K562 (cell line): ENCODE measurements at regions not wholly inside any gene's neighbourhood (a gene's known extent, or its start where the extent isn't known, plus 50 kb on each side); places are given as distances from the start of the nearest gene placed in this dataset.

ENCODE experiments used
- ATAC-seq: fragments of 200-7000 bp; cut with Tn5 transposase; 3 replicates; pipeline ENCODE4 v1.9.1; 2020; ENCODE audit warnings: moderate library complexity
- BruUV-seq: library from RNA; stranded (reverse); fragments of 400-500 nt; replicated peaks from 2 replicates; lab custom pipeline; 2021; lab: Mats Ljungman, UMichigan
- CTCF ChIA-PET: fragments of 300-600 bp; formaldehyde crosslinking; extraction: SDS; loops from one replicate; lab custom pipeline; 2021; ENCODE audit warnings: low intra/inter-chr PET ratio; lab: Yijun Ruan, JAX
- POLR2A ChIA-PET: fragments of 300-600, 350-650 bp; sonication (Branson Sonifier 250); formaldehyde crosslinking; extraction: SDS; loops from one replicate; lab custom pipeline; 2021; ENCODE audit warnings: antibody characterized with exemption, inconsistent platforms; lab: Yijun Ruan, JAX
- DNase-seq, 4 experiments: peaks; one replicate each; pipeline versions ENCODE4 v3.0.0 to v3.0.0-alpha.2; 2011 to 2018; ENCODE audit warnings: low spot score in 3 of 4, mixed read lengths in 3 of 4; ENCODE audit errors: extremely low read depth in 1 of 4
- FAIRE-seq: peaks from 2 replicates; lab custom pipeline; 2011; peaks lifted over from hg19 to GRCh38; lab: Jason Lieb, UNC
- H2AFZ ChIP-seq: 2 replicates; pipeline ENCODE4 v1.6.0; 2011; ENCODE audit warnings: low read depth, low read length, control low read depth, inconsistent platforms
- H3K27ac ChIP-seq: fragments of 200-600 bp; 3 replicates; pipeline ENCODE4 v1.8.0; 2011; ENCODE audit warnings: low read depth, mild to moderate bottlenecking, control low read depth, inconsistent platforms, low read length, moderate library complexity, mixed read lengths; ENCODE audit errors: extremely low read depth
- H3K27me3 ChIP-seq, 2 experiments: fragments of 300-600 bp in 1 of 2; 2 replicates in 1 of 2; 3 replicates in 1 of 2; pipeline versions ENCODE4 v1.6.0 to v1.8.0; 2011; ENCODE audit warnings: inconsistent platforms in 2 of 2, low read length in 2 of 2, mild to moderate bottlenecking in 1 of 2, mixed read lengths in 1 of 2, moderate library complexity in 1 of 2; ENCODE audit not compliant: control insufficient read depth in 2 of 2, insufficient read depth in 2 of 2
- H3K36me3 ChIP-seq: fragments of 300-600 bp; 3 replicates; pipeline ENCODE4 v1.8.0; 2011; ENCODE audit warnings: mild to moderate bottlenecking, low read length, inconsistent platforms; ENCODE audit not compliant: control insufficient read depth, insufficient read depth
- H3K4me1 ChIP-seq, 2 experiments: fragments of 200-600 bp in 1 of 2; replicated peaks in 1 of 2; 2 replicates in 1 of 2; 3 replicates in 1 of 2; pipeline versions ENCODE4 v1.5.1 to v1.8.0; 2011; ENCODE audit warnings: inconsistent platforms in 2 of 2, low read length in 2 of 2, mild to moderate bottlenecking in 1 of 2, mixed read lengths in 1 of 2, moderate library complexity in 1 of 2; ENCODE audit not compliant: control insufficient read depth in 2 of 2, insufficient read depth in 2 of 2
- H3K4me2 ChIP-seq: 2 replicates; pipeline ENCODE4 v1.6.1; 2011; ENCODE audit warnings: low read length, control low read depth, inconsistent platforms, mixed read lengths; ENCODE audit not compliant: insufficient read depth
- H3K4me3 ChIP-seq: fragments of 200-600 bp; sonication (generic), shearing (Covaris generic); 2 replicates; pipeline ENCODE4 v1.5.1; 2016; ENCODE audit warnings: control low read depth, inconsistent platforms
- H3K79me2 ChIP-seq: fragments of 200-600 bp; 3 replicates; pipeline ENCODE4 v1.8.0; 2011; ENCODE audit warnings: low read length, inconsistent platforms; ENCODE audit not compliant: control insufficient read depth, insufficient read depth
- H3K9ac ChIP-seq, 2 experiments: 2 replicates each; pipeline versions ENCODE4 v1.6.0 to v1.6.1; 2011; ENCODE audit warnings: low read depth in 2 of 2, low read length in 2 of 2, control low read depth in 1 of 2, inconsistent platforms in 1 of 2, mild to moderate bottlenecking in 1 of 2, mixed read lengths in 1 of 2; ENCODE audit not compliant: insufficient read depth in 1 of 2
- H3K9me1 ChIP-seq: one replicate; pipeline ENCODE4 v1.6.0; 2011; ENCODE audit warnings: inconsistent platforms, mild to moderate bottlenecking, low read length, moderate library complexity; ENCODE audit not compliant: control insufficient read depth, insufficient read depth
- H3K9me3 ChIP-seq: replicated peaks from 2 replicates; pipeline ENCODE4 v1.5.1; 2011; ENCODE audit warnings: low read depth, low read length, inconsistent platforms; ENCODE audit not compliant: control insufficient read depth, insufficient read depth
- H4K20me1 ChIP-seq: replicated peaks from 2 replicates; pipeline ENCODE4 v1.6.1; 2011; ENCODE audit warnings: low read length, inconsistent platforms, mixed read lengths; ENCODE audit not compliant: control insufficient read depth, insufficient read depth
- CLOCK ChIP-seq: fragments of 250-450 bp; sonication (Bioruptor Pico); IDR thresholded peaks from 2 replicates; pipeline ENCODE4 v1.4.0; 2020; ENCODE audit warnings: mild to moderate bottlenecking, moderate library complexity, borderline replicate concordance
- FOSL1 ChIP-seq: fragments of 200-800 bp; sonication (Bioruptor generic); conservative IDR thresholded peaks from 2 replicates; pipeline ENCODE4 v1.6.1; 2016; ENCODE audit warnings: missing genetic modification characterization, missing compliant biosample characterization
- FOXO4 ChIP-seq: fragments of 450-650 bp; formaldehyde crosslinking; IDR thresholded peaks from 2 replicates; pipeline ENCODE4 v1.4.0; 2020; ENCODE audit warnings: mild to moderate bottlenecking, moderate library complexity
- HMG20B ChIP-seq: fragments of 250-450 bp; sonication (Bioruptor Pico); IDR thresholded peaks from 2 replicates; pipeline ENCODE4 v1.5.0; 2021; ENCODE audit warnings: mild to moderate bottlenecking
- HMGN3 ChIP-seq: IDR thresholded peaks from 2 replicates; pipeline ENCODE4 v1.6.1; 2011; ENCODE audit warnings: borderline replicate concordance, low read depth, mild to moderate bottlenecking, mixed read lengths, low read length; ENCODE audit not compliant: insufficient read length; ENCODE audit errors: extremely low read depth
- MAFK ChIP-seq: IDR thresholded peaks from 2 replicates; pipeline ENCODE4 v1.6.1; 2011; ENCODE audit warnings: low read length, improper control_type of control experiment
- NFIC ChIP-seq: fragments of 450-650 bp; IDR thresholded peaks from 2 replicates; pipeline ENCODE4 v1.6.1; 2017; ENCODE audit warnings: mild to moderate bottlenecking, inconsistent platforms
- NFXL1 ChIP-seq: fragments of 450-650 bp; formaldehyde crosslinking; IDR thresholded peaks from 2 replicates; pipeline ENCODE4 v1.4.0; 2021; ENCODE audit warnings: mild to moderate bottlenecking
- NR2F6 ChIP-seq: fragments of 450-650 bp; formaldehyde crosslinking; IDR thresholded peaks from 2 replicates; pipeline ENCODE4 v1.4.0; 2020; ENCODE audit warnings: mild to moderate bottlenecking
- TSHZ1 ChIP-seq: fragments of 250-450 bp; sonication (Bioruptor Pico); IDR thresholded peaks from 2 replicates; pipeline ENCODE4 v1.4.0; 2020; ENCODE audit warnings: mild to moderate bottlenecking, moderate library complexity
- ZBTB2 ChIP-seq: fragments of 450-650 bp; IDR thresholded peaks from 2 replicates; pipeline ENCODE4 v1.6.1; 2016; ENCODE audit warnings: antibody characterized with exemption
- ZNF444 ChIP-seq: fragments of 250-450 bp; sonication (Bioruptor Pico); IDR thresholded peaks from 2 replicates; pipeline ENCODE4 v1.4.0; 2020; ENCODE audit warnings: mild to moderate bottlenecking, moderate library complexity
- WGBS: fragments of 100-300 bp; shearing (Covaris generic); methylation state at CpG from one replicate; pipeline ENCODE4 v1.1.6; 2016; ENCODE audit warnings: low coverage, mixed read lengths; ENCODE audit not compliant: insufficient coverage; ENCODE audit errors: missing lambda C conversion rate; 5-methylcytosine and 5-hydroxymethylcytosine counted together
- in situ Hi-C: fragments of 300-500 bp; cut with MboI; formaldehyde crosslinking; loops from 4 replicates; pipeline ENCODE4 v1.15.0; 2018; ENCODE audit warnings: inconsistent platforms, mixed read lengths
- intact Hi-C: fragments of 100-400 bp; cut with micrococcal nuclease; formaldehyde crosslinking; loops from 2 replicates; pipeline ENCODE4 v1.14.2; 2022

- TF ChIP-seq ZBTB2 (no peak), MAFK (no peak)
Measured at GRCh38 chr4:10305816-10306215, 151.4 kb downstream of the ZNF518B start (continued).

- WGBS: 64% methylated on average over 4 of the region's 4 CpGs
- Histone ChIP-seq H4K20me1 (no peaks in the 10 kb centered on the region), H3K9me3 (no peaks in the 10 kb centered on the region), H2AFZ (no peak overlapping the region), H3K9ac (no peak overlapping the region), H3K79me2 (no peaks in the 10 kb centered on the region), H3K4me3 (no peak overlapping the region), H3K4me2 (no peak overlapping the region), H3K4me1 (peaks cover 0 to 6% of the 10 kb centered on the region in 2 experiments; a peak in 3 of 5 replicates), H3K36me3 (no peaks in the 10 kb centered on the region), H3K27ac (no peak overlapping the region), H3K9me1 (no peaks in the 10 kb centered on the region), H3K27me3 (no peaks in the 10 kb centered on the region)
- ChIA-PET CTCF (no interaction called here), POLR2A (no interaction called here)
- BruUV-seq: no TSS peak
- ATAC-seq (peak; percentile 50), DNase-seq (no peak), FAIRE-seq (no peak)
- intact Hi-C loops (no loop called here), in situ Hi-C loops (no loop called here)
- TF ChIP-seq NFIC (no peak), NR2F6 (no peak), HMGN3 (no peak), ZNF444 (no peak), FOSL1 (tag) (no peak), FOXO4 (CRISPR knock-in tag) (no peak), CLOCK (CRISPR knock-in tag) (no peak), NFXL1 (CRISPR knock-in tag) (no peak), HMG20B (CRISPR knock-in tag) (no peak), TSHZ1 (no peak)
Measured at GRCh38 chr4:10303291-10303690, 153.9 kb downstream of the ZNF518B start.
